ENCODE measurements at regions not wholly inside any gene's neighbourhood (a gene's known extent, or its start where the extent isn't known, plus 50 kb on each side); places are given as distances from the start of the nearest gene placed in this dataset.
"Not testable (repeated sequence)": the region's sequence is repeated elsewhere in the genome, so short reads cannot be mapped to it uniquely, and the experiment has no call there.

DNA sequence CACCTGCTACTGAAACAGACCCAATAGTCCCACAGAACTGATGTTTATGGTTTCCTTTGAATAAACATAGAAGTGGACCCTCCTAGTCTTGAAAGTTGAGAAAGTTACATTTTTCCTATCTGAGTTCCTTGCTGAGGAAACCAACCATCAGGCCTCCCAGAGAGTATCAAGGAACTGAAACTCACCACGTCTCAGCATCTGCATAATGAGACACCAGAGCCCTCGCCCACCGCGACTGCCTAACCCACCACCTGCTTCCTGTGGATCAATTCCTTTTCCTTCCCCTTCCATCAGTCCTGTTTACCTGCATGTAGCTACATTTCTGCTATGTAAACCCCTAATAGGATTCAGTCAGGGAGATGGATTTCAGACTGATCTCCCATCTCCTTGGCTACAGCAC, 443.2 kb upstream of the TMEM132C start:
- no peak for DNase-seq

DNA sequence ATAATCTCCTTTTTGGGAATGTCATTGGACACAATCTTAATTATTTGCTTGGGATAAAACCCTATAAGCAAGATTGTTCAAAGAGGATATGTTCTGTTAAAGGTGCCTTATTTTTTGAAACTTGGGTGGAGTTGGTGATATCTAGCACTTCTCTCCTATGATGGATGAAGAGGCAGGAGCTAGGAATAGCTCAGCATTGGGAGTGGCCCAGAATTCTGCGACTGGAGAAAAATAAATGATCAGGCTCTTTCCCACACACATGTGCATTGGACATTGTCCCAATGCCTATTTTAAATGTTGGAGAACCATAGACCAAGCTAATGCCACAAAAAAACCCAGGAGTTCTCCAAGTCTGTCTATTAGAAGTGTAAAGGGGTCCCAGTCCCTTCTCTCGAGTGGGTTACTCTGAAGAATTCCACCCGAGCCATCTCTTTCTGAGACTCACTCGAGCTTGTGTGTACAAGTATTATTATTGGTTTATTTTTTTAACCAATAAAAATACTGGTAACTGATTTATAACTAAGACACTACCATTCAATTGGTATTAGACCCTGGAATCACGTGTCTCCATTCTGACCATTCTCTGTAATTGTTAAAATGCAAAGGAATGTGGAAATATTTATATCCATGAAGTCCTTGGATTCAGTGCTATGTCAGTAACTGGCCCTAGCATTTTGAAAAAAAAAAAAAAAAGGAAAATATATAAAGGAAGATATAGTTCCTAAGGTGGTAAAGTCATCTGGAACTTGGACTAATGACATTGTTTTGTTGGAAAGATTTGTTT, 437.5 kb upstream of the TMEM132C start:
- no peak for DNase-seq

DNA sequence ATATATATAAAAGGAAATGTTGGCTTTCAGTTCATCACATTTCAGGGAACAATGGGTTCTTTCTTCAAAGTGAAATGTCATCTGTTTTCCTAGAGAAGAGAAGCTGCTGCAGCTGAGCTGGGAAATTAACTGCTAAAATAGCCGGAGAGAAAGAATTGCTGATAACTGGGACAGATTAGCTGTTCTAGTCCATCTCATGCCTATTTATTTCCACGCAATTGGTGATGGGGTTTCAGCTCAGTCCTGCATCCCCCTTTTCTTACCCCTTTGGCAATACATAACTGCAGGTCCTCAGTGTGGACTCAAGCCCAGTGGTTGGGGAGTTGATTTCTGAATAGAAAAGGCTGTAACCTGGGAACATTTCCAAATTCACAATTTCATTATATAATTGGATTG, 436.9 kb upstream of the TMEM132C start:
- no peak for DNase-seq

DNA sequence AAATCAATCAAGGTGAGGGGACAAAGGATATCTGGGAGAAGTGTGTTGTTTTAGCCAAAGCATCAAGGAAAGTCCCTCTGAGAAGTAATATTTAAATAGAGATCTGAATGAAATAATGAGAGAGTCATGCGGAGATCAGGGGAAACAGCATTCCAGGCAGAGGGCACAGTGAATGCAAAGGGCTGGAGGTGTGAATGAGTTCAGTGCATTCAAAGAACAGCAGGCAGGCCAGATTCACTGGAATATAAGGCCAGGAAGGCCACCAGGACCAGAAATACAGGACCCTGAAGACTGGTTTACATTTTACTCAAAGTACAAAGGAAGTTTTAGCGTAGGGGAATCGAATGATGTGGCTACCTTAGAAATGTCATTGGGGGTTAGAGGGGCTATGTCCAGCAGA, 436.2 kb upstream of the TMEM132C start:
- DNase-seq: no peak

DNA sequence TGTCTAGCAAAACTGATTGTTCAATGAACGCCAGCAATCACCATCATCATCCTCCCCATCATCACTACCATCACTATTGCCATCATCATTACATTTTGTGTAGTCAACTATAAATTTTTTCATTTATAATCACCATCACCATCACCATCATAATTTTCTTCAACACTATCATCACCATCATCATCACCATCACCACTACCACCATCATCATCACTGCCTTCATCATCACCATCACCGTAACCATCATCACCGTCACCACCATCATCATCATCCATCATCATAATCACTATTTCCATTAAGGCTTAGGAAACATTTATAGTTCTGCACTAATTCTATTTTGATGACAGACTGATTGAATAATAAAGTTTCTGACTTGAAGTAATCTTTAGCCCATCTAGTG, 434.8 kb upstream of the TMEM132C start:
- no peak for DNase-seq

DNA sequence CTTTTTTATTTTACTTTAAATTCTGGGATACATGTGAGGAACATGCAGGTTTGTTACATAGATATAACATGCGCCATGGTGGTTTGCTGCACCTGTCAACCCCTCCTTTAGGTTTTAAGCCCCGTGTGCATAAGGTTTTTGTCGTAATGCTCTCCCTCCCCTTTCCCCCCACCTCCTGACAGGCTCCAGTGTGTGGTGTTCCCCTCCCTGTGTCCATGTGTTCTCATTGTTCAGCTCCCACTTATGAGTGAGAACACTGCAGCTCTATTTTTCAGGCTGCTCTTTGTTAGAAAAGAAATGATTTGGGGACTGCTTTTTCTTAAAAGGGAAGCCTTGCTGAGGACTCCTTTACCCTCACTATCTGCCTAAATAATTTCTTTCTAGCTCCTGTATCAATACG, 430.2 kb upstream of the TMEM132C start:
- DNase-seq: not testable (repeated sequence)

DNA sequence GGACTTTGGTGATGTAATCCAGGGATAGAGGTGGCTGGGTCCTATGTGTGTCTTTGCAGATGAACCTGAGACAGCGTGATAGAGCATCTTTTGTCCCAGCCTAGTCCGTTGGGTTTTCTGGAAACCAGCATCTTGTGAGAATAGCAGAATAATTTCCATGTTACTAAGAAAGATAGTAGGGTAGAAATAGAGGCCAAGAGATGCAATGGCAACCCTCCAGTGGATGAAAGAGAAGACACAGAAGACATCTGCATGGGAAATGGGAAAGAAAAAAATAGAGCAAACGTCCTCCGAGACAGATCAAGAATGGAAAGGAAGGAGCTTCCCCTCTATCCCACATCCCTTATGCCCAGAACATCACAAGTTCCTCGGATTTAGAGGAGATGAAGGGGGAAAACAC, 409.3 kb upstream of the TMEM132C start:
- no peak for DNase-seq

DNA sequence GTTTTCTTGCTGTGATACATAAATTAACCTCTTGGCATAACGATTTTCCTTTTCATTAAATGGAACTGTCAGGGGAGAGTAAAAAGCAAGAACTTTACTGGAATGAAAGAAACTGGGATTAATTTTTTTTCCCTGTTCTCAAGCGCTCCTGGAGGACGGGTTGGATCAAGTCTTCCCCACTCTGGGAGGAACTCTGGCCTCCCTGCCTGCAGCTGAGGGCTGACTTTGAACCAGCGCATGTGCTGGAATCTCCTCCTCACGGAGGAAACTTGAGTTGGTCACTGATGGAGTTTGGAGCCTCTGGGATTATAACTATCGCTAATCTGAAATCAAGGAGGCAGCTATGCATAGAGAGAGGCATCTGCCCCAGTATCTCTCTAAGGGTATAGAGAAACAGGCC, 406.4 kb upstream of the TMEM132C start:
- DNase-seq: no peak

DNA sequence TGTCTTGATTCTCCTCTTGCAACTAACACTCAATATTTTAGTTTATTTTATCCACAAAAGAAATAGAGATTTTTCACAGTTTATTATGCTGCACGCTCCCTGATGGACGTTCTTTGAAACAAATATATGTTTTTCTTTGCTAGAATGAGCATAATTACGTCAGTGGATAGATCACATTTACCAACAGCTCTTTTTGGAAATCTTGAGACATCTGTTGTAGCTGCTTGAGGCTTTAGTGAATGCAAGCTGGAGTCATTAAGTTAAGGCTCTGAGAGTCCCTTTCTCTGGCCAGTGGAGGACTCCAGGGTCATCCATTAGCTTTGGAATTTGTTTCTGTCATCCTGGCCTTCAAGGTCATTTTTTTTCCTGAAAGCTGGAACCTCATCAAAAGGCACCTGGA, 405.6 kb upstream of the TMEM132C start:
- no peak for DNase-seq

DNA sequence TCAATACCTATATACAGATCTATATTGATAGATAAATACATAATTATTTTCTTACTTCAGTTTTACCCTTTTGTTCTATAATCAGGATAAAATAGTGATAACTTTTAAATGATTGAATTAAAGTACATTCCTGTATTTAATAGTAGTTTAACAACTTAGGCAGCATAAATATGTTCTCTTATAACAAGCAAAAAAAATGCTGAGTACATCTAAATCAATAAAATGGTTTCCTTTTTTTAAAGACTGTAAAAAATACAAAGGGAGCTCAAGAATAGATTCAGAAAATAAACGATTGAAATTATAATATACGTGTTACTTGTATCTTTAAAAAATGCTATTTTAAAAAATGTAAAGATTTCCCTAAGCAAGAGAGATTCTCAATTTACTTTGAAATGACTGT, 393.7 kb upstream of the TMEM132C start:
- DNase-seq: no peak

DNA sequence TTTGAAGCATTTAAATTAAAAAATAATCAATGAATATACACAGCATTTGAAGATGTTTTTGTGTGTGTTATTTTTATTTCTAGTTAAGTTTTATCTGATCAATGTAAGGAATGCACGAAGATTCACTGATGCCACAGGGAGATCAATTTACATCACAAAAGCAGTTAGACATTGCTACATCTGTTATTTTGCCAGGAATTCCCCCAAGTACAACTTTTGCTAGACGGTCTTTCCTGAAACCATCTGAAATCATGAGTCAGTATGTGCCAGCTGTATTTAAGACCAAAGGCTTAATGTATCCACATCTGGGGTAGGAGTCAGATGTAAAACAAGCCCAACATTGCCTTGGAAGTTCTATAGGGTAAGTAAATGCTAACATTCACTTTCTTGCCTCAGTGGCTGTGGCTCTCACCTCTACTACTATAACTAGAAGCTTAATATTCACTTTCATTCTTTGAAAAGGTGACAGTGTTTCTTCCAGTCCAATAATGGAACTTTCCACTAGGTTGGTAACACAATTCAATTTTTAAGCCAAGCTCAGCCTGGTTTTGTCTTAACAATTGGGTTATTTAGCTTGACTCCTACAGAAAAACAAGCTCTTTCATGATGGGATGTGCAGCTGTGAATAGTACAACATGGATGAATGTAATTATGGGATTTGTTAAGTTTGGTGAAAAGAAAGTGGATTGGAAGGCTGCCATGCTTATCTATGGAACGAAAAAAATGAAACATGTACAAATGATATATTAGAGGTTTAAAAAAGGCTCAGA, 385.4 kb upstream of the TMEM132C start:
- no peak for DNase-seq

DNA sequence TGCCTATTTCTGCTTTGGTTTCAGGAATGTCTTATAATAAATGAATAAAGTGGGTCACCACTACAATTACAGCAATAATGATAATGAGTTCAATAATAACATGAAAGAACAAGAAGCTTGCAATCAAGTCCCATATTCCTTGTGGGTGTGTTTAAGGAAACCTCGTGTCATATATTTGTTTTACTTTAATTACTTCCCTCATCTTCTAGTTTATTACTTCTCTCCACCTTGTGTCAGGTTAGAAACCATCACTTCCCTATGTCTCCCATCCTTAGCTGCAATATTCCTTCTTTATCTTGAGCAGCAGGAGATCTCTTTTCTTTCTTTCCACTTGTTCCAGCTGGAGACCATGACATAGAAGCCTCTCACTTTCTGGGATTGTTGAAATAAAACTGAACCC, 384.0 kb upstream of the TMEM132C start:
- no peak for DNase-seq

DNA sequence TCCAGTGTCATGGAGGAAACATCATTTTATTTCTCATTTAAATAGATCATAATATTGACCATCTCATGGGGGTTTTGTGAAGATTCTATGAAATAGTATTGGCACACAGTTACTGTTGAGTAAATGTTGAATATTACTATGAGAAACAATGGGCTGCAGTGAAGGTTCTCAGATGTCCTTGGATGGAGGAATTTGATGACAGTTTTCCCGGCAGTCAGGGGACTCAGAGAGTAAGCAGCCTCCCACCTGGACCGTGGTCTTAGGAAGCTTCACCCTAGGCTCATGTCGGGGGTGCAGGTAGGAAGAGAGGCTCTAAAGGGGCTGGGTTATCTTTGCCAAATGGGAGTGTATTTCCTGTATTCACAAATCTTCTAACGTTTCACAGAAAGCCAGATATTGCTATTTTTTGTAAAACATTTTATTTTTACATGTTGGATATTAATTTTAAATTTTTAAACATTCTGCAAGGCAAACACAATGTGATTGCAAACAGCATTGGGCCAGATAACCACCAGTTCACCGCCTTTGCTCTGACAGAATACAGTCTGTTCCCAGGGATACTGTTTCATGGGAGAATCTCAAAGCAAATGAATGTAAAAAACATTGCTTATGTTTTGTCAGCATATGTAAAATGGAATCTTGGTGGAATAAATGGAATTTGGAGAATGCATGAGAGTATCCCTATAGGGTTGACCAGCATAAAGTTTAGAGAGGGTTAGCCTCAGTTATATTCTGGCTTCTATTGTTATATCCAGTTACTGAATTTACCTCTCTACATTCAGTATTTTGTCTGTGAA, 380.8 kb upstream of the TMEM132C start:
- no peak for DNase-seq

DNA sequence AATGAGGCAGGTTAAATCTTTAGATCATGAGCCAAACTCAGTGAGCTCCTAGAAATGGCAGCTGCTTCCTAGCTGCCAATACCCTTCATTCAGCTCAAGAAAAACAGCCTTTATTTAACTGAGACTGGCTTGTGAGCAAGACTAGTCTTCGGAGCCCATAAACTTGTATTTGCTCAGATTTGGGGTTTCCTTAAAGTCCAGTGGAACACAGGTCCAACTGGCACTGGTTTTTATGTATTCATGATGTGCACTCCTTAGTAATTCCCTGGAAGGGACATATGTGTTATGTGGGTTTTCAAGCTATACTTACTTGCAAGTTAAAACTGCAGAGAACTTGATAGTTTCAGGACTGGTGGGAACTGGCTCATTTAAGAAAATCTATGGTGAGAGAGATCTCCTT, 380.1 kb upstream of the TMEM132C start:
- no peak for DNase-seq

DNA sequence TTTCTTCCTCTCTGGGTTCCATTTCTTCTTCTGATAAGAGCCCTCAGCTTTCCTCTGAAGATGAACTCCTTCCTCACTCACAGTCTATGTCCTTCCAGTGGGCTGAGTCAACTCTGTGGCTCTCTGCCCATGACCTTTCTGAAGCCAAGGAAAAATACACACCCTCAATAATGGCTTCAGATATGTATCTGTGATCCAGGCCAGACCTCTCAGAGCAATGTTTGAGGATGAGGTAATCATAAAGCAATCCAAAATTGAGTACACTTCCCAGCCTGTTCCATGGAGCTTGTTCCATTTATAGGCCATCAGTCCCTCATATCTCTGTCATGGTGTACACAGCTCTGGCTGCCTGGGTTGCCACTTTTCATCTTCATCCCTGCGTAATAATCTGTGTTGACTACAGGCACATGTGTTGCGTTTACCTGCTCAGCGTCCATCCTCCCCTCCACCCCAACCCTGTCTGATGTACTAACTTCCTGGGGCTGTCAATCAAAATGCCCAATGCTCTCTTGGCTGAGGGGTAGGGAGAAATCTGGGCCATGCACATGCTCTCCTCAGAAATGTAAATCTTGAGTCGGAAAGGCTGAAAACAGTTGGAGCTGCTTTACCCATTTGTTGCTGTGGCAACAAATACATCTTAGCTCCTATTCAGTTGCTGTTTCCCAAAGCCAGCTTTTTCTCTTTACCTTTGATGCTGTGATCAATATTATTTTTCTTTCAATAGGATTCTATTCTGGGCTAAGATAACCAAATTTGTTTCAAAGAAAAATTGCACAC, 377.8 kb upstream of the TMEM132C start:
- no peak for DNase-seq

DNA sequence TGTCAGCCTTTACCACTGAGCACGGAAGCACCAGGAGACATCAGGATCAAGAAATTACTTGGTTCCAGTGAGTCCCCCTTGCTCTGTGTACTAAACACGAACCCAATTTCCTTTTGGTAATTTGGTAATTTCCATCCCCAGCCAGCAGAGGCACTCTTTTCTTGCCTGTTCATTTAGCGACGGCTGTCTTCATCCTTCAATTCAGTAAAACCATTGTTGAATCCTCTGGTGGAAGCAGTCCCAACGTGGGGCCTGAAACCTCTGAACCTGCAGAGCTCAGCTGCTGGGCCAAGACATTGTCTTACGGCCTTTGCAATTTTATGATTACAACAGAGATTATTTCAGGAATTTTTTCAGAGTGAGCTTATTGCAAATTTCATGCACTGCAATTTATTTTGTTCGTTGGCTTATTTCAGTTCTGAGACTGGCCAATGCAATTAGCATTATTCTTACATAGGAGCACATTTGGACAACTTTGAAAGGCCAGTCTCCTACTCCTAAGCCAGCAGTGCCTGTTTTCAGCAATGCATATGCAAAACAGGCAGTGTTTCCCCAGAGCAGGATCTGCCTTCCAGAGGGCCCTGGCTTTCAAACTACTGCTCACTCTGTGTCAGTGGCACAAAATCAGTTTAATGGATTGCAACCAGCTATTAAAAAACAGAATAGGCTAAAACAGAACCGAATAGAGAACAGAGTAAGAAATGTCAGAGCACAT, 372.9 kb upstream of the TMEM132C start:
- no peak for DNase-seq

DNA sequence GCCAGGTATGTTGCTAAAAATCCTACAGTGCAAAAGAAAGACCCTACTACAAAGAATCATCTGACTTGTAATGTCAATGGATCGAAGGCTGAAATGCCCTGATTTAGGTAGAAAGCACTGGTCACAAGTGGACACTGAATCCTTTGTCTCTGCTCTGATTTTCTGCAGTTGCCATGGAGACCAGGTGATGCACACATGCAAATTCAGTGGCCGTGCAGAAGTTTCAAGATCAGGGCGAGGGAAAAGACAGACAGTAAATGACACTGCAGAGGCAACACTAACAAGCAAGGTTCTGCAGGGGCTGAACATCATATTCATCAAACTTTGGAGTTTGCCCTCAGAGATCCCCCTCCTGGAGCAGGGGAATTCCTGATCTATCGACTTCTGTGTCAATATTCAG, 370.3 kb upstream of the TMEM132C start:
- DNase-seq: no peak

DNA sequence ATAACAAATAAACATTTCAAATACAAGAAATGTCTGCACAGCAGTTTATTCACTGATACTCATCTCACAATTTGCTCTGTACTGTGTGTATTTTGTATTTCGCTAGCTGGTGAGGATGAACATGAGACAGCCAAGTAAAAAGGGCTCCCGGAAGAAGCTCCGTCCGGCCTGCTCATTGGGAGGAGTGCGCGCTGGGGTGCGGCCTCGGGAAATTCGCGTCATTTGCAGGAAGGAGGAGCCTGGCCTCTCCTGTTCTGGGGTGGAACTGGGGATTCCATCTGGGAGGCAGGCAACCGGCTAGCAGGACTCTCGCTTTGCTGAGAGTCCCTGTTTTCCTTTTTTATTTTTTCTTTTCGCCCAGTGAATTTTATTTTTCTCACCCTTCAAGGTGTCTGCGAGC, 368.4 kb upstream of the TMEM132C start:
- no peak for DNase-seq

DNA sequence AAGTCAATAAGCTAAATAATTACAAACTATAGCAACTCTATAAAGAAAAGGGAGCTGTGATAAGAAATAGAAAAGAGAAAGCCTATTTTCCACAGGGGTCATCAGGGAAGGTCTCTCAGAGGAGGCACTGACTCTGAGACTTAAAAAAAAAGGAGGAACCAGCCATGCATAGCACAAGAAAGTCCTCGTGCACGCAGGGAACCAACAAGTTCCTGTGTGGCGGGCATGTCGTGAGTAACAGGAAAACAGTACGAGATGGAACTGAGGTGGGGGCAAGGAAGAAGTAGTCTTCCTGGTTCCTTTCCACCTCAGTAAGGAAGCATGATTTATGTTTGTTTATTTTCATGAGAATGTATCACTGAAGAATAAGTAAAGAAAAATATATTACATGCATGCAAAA, 367.0 kb upstream of the TMEM132C start:
- DNase-seq: no peak

DNA sequence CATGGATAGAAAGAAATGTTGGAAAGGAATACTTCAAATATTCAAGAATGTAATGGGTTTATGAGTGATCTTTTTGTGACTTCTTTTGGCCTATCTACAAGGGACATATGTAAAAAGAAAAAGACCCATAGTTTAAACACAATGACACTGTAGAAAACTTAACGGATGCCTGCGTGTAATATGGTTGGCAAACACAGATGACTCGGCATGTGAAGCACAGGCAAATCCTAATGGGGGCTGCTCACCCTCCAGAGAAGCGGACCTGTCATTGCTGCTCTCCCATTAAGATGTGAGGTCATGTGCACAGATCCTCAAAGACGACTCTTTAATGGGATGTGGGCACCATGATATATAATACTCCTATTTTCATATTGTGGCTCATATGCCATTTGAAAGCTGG, 366.6 kb upstream of the TMEM132C start:
- no peak for DNase-seq

DNA sequence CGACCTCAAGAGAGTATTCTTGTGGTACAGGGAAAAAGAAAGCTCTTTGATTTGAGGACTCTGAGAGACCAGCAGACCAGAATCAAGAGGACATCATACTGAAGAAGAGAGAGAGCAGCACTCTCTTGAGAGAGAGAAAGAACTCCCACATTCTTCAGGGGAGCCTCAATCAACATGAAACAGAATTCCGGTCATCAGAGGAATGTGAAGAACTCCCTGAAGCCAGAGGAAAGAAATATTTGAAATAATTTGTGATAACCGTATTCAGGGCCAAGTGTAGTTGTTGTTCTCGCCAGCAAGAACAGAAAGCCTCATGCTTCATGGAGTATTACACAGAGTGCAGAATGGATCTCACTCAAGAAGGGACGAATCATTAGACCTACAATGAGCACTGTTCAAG, 363.8 kb upstream of the TMEM132C start:
- DNase-seq: no peak

DNA sequence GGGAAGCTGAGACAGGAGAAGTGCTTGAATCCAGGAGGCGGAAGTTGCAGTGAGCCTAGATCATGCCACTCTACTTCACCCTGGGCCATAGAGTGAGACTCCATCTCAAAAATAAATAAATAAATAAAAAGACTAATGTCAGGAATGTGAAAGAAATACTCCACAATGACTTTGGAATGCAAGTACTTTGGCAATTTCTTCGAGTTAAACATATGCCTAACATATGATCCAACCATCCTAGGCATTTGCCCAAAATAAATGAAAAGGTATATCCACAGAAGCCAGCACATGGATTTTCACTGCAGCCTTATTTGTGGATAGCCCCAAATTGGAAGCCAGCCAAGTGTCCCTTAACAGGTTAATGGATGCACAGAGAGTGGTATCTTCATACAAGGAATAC, 357.9 kb upstream of the TMEM132C start:
- no peak for DNase-seq

All from GF-D8 (cell line).